Mesothelial cell of epicardium (in vitro differentiated cells): ENCODE measurements at regions not wholly inside any gene's neighbourhood (a gene's known extent, or its start where the extent isn't known, plus 50 kb on each side); places are given as distances from the start of the nearest gene placed in this dataset.

ENCODE experiments used
- DNase-seq, 2 experiments: peaks; one replicate each; pipeline ENCODE4 v3.0.0; 2021; ENCODE audit warnings: low spot score in 2 of 2; ENCODE audit not compliant: unreplicated experiment in 2 of 2
- H3K27ac Mint-ChIP-seq: 2 replicates; pipeline ENCODE4 v1.8.0; 2021; ENCODE audit warnings: mixed read lengths
- H3K27me3 Mint-ChIP-seq: 2 replicates; pipeline ENCODE4 v1.8.0; 2021; ENCODE audit warnings: low read depth, mixed read lengths
- H3K36me3 Mint-ChIP-seq: 2 replicates; pipeline ENCODE4 v1.8.0; 2021; ENCODE audit warnings: mixed read lengths
- H3K4me1 Mint-ChIP-seq: 2 replicates; pipeline ENCODE4 v1.8.0; 2021; ENCODE audit warnings: mixed read lengths
- H3K4me3 Mint-ChIP-seq: 2 replicates; pipeline ENCODE4 v1.8.0; 2021; ENCODE audit warnings: mild to moderate bottlenecking, moderate library complexity, mixed read lengths
- H3K9me3 Mint-ChIP-seq: 2 replicates; pipeline ENCODE4 v1.8.0; 2021; ENCODE audit warnings: mixed read lengths
- TF ChIP-seq, protein P1 (sequence below): fragments of 200-600 bp; sonication (generic); IDR thresholded peaks from one replicate; pipeline ENCODE4 v1.5.0; 2021; ENCODE audit warnings: antibody characterized with exemption; ENCODE audit not compliant: unreplicated experiment

DNA sequence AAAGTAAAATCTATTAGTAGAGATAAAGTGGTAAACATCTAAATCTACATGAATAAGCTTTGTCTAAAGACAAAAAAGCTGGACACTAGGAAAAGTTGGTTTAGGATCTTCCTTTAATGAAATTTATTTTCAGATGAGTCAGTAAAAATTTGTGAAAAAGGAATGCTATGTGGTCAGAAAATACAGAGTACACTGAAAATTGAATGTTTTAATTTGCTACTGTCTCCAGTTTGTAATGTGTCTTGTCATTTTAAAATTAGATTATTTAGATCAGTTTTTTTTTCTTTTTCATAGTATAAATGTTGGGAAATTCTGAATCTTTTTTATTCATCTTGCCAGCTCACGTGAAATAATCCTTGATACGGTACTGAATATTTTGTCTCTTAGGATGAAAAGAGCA lies 56.9 kb downstream of the SLITRK6 start:
- no peaks in the 10 kb centered on the region for H3K4me1 Mint-ChIP-seq
- H3K27me3 Mint-ChIP-seq: no peaks in the 10 kb centered on the region
- TF ChIP-seq, protein P1, sequence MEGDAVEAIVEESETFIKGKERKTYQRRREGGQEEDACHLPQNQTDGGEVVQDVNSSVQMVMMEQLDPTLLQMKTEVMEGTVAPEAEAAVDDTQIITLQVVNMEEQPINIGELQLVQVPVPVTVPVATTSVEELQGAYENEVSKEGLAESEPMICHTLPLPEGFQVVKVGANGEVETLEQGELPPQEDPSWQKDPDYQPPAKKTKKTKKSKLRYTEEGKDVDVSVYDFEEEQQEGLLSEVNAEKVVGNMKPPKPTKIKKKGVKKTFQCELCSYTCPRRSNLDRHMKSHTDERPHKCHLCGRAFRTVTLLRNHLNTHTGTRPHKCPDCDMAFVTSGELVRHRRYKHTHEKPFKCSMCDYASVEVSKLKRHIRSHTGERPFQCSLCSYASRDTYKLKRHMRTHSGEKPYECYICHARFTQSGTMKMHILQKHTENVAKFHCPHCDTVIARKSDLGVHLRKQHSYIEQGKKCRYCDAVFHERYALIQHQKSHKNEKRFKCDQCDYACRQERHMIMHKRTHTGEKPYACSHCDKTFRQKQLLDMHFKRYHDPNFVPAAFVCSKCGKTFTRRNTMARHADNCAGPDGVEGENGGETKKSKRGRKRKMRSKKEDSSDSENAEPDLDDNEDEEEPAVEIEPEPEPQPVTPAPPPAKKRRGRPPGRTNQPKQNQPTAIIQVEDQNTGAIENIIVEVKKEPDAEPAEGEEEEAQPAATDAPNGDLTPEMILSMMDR: no peak
- H3K27ac Mint-ChIP-seq: no peak overlapping the region
- DNase-seq: no peak
- no peaks in the 10 kb centered on the region for H3K36me3 Mint-ChIP-seq
- no peak overlapping the region for H3K4me3 Mint-ChIP-seq
- peaks cover 3% of the 10 kb centered on the region for H3K9me3 Mint-ChIP-seq

DNA sequence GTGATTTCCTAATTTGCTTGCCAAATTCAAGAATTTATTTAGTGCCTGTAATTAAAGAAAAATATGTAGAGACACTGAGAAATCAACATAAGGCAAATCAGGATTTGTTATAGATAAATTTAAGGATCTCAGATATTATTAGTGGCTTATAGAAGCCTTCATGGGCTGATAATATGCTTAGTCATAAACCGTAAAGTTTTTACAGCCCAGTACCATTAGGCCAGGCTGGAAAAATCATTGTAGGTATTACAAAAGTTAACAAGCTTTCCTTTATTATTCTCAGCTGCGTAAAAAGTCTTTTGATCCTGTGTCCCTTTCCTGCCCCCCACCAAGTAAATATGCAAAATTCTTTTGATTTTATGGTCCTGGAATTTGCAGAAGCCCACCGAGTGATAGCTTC lies 58.2 kb downstream of the SLITRK6 start:
- Mint-ChIP-seq H3K27ac (no peak overlapping the region), H3K4me1 (no peaks in the 10 kb centered on the region)

GRCh38 chr13:85738696-85739320 lies 60.4 kb downstream of the SLITRK6 start:
- DNase-seq: no peak
- no peaks in the 10 kb centered on the region for H3K27me3 Mint-ChIP-seq
- no peak overlapping the region for H3K4me3 Mint-ChIP-seq
- peaks cover 12% of the 10 kb centered on the region for H3K9me3 Mint-ChIP-seq
- TF ChIP-seq, protein P1: no peak
- no peak overlapping the region for H3K27ac Mint-ChIP-seq
- no peaks in the 10 kb centered on the region for H3K36me3 Mint-ChIP-seq
- H3K4me1 Mint-ChIP-seq: no peaks in the 10 kb centered on the region

More for the DNA sequence above, 58.2 kb downstream of the SLITRK6 start:
- Mint-ChIP-seq H3K27me3 (no peaks in the 10 kb centered on the region), H3K9me3 (peaks cover 12% of the 10 kb centered on the region), H3K4me3 (no peak overlapping the region), H3K36me3 (no peaks in the 10 kb centered on the region)
- DNase-seq: no peak
- TF ChIP-seq, protein P1: no peak

DNA sequence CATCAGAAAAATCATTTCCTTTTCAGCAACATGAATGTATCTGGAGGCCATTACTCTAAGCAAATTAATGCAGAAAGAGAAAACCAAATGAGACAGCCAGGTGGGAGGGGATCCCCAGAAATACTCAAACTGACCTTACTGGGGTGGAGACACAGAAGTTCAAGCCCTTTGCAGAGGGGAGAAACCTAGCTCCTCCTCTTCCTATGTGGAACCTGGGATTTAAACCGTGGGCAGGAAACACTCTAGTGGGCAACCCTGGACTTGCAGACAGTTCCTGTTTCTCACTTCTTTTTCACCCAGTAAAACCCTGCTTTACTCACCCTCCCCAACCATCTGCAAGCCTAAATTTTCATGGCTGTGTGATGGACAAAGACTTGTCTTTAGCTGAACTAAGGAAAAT lies 61.3 kb downstream of the SLITRK6 start:
- Mint-ChIP-seq H3K27me3 (no peaks in the 10 kb centered on the region), H3K36me3 (no peaks in the 10 kb centered on the region), H3K9me3 (peaks cover 12% of the 10 kb centered on the region), H3K27ac (no peak overlapping the region), H3K4me1 (no peaks in the 10 kb centered on the region), H3K4me3 (no peak overlapping the region)
- DNase-seq: no peak
- TF ChIP-seq, protein P1: no peak

GRCh38 chr13:85729296-85729695 lies 69.9 kb downstream of the SLITRK6 start:
- no peak overlapping the region for H3K27ac Mint-ChIP-seq
- TF ChIP-seq, protein P1: no peak
- no peaks in the 10 kb centered on the region for H3K4me1 Mint-ChIP-seq
- DNase-seq: no peak
- H3K4me3 Mint-ChIP-seq: no peak overlapping the region
- H3K9me3 Mint-ChIP-seq: peaks cover 14% of the 10 kb centered on the region
- H3K36me3 Mint-ChIP-seq: no peaks in the 10 kb centered on the region
- no peaks in the 10 kb centered on the region for H3K27me3 Mint-ChIP-seq

- TF ChIP-seq, protein P1: no peak
- Mint-ChIP-seq H3K4me1 (no peaks in the 10 kb centered on the region), H3K27ac (no peak overlapping the region), H3K9me3 (peaks cover 14% of the 10 kb centered on the region), H3K4me3 (no peak overlapping the region), H3K27me3 (no peaks in the 10 kb centered on the region), H3K36me3 (no peaks in the 10 kb centered on the region)
- no peak for DNase-seq
These were observed 70.4 kb downstream of the SLITRK6 start for GRCh38 chr13:85728811-85729210.
